ENCODE measurements at regions not wholly inside any gene's neighbourhood (a gene's known extent, or its start where the extent isn't known, plus 50 kb on each side); places are given as distances from the start of the nearest gene placed in this dataset.

DNA sequence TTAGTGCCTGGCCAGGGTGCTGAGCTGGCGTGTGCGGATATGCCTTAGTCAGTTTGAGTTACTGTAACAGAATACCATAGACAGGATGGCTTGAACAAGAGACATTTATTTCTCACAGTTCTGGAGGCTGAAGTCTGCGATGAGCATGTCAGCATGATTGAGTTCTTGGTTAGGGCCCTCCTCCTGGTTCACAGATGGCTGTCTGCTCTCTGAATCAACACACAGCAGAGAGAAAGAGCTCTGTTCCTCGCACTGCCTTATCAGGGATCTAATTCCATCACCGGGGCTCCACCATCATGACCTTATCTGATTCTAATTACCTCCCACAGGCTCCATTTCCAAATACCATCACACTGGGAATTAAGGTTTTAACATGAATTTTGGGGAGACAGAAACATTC is 386.6 kb upstream of the DPH6 start:
- Mint-ChIP-seq H3K4me3 (no peak overlapping the region), H3K27me3 (ENCODE audit: low read depth) (no peaks in the 10 kb centered on the region; the same call in 1 of the 2 replicates), H3K36me3 (ENCODE audit: insufficient read depth in 1 of 3, low read depth in 3 of 3) (no peaks in the 10 kb centered on the region), H3K9me3 (no peaks in the 10 kb centered on the region), H3K4me1 (no peaks in the 10 kb centered on the region), H3K27ac (no peak overlapping the region)
- Histone ChIP-seq H4K91ac (ENCODE audit: insufficient read length, low read depth, low read length) (no peak overlapping the region), H3K23me2 (ENCODE audit: insufficient read length, low read depth, low read length, poor library complexity, severe bottlenecking) (no peaks in the 10 kb centered on the region), H2BK12ac (ENCODE audit: insufficient read length, low read depth, low read length) (no peak overlapping the region), H2BK20ac (ENCODE audit: low read depth, low read length, poor library complexity, severe bottlenecking) (no peak overlapping the region), H3K23ac (ENCODE audit: insufficient read length, low read depth, low read length) (no peak overlapping the region), H4K5ac (ENCODE audit: insufficient read length, low read depth, low read length) (no peak overlapping the region), H3K79me2 (ENCODE audit: insufficient read depth, low read length) (no peaks in the 10 kb centered on the region), H3K4me2 (ENCODE audit: insufficient read depth, insufficient read length, low read length) (no peak overlapping the region), H4K8ac (replicated peaks; ENCODE audit: insufficient read length, low read depth, low read length) (no peak overlapping the region), H3K79me1 (ENCODE audit: insufficient read depth, low read depth, low read length, poor library complexity, severe bottlenecking) (no peaks in the 10 kb centered on the region), H2BK120ac (ENCODE audit: low read depth, low read length, poor library complexity, severe bottlenecking) (no peak overlapping the region), H3K4me1 (ENCODE audit: insufficient read depth, low read length) (no peaks in the 10 kb centered on the region), H3T11ph (ENCODE audit: low read length) (no peak overlapping the region), H2AFZ (ENCODE audit: low read length) (no peak overlapping the region), H3K27me3 (ENCODE audit: insufficient read depth, low read length) (no peaks in the 10 kb centered on the region), H3K14ac (ENCODE audit: insufficient read depth, low read length) (no peak overlapping the region), H3K9me3 (ENCODE audit: control insufficient read depth, low read depth, low read length) (no peaks in the 10 kb centered on the region), H3K4ac (ENCODE audit: low read depth, low read length) (no peak overlapping the region), H3K9ac (ENCODE audit: extremely low read depth, insufficient read length, low read length) (no peak overlapping the region), H3K18ac (ENCODE audit: insufficient read length, low read depth, low read length) (no peak overlapping the region), H2BK5ac (ENCODE audit: insufficient read length, low read length) (no peak overlapping the region), H3K27ac (ENCODE audit: insufficient read length, low read depth, low read length) (no peak overlapping the region), H2BK15ac (ENCODE audit: low read depth, low read length) (no peak overlapping the region), H3K56ac (ENCODE audit: insufficient read length, low read depth, low read length) (no peak overlapping the region), H2AK5ac (ENCODE audit: insufficient read length, low read length) (no peak overlapping the region), H4K20me1 (ENCODE audit: control insufficient read depth, insufficient read depth, insufficient read length) (no peaks in the 10 kb centered on the region)
- TF ChIP-seq, protein P1, sequence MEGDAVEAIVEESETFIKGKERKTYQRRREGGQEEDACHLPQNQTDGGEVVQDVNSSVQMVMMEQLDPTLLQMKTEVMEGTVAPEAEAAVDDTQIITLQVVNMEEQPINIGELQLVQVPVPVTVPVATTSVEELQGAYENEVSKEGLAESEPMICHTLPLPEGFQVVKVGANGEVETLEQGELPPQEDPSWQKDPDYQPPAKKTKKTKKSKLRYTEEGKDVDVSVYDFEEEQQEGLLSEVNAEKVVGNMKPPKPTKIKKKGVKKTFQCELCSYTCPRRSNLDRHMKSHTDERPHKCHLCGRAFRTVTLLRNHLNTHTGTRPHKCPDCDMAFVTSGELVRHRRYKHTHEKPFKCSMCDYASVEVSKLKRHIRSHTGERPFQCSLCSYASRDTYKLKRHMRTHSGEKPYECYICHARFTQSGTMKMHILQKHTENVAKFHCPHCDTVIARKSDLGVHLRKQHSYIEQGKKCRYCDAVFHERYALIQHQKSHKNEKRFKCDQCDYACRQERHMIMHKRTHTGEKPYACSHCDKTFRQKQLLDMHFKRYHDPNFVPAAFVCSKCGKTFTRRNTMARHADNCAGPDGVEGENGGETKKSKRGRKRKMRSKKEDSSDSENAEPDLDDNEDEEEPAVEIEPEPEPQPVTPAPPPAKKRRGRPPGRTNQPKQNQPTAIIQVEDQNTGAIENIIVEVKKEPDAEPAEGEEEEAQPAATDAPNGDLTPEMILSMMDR (conservative IDR thresholded peaks at IDR 0.05), result no peak
- no peak for DNase-seq
- no CpG with 5 or more reads among the region's 5 CpGs for WGBS (ENCODE audit: extremely low coverage, insufficient read length, low lambda C conversion rate)

Measured in H9 (cell line).